ENCODE measurements at regions not wholly inside any gene's neighbourhood (a gene's known extent, or its start where the extent isn't known, plus 50 kb on each side); places are given as distances from the start of the nearest gene placed in this dataset.

GRCh38 chr5:173535976-173536639, 80.3 kb downstream of the BOD1 start:
- Mint-ChIP-seq H3K27ac (ENCODE audit: low read depth) (no peak overlapping the region), H3K4me3 (no peak overlapping the region), H3K4me1 (no peaks in the 10 kb centered on the region), H3K36me3 (ENCODE audit: insufficient read depth) (no peaks in the 10 kb centered on the region), H3K27me3 (peaks cover 54% of the 10 kb centered on the region), H3K9me3 (no peaks in the 10 kb centered on the region)
- no peak for ATAC-seq (replicated peaks; ENCODE audit: extremely low read depth, poor library complexity, severe bottlenecking)
- DNase-seq (ENCODE audit: low spot score in 2 of 2), result no peak

- H3K27ac Mint-ChIP-seq (ENCODE audit: low read depth), result no peak overlapping the region
- peaks cover 47% of the 10 kb centered on the region for H3K27me3 Mint-ChIP-seq
- H3K36me3 Mint-ChIP-seq (ENCODE audit: insufficient read depth), result no peaks in the 10 kb centered on the region
- H3K9me3 Mint-ChIP-seq, result no peaks in the 10 kb centered on the region
- DNase-seq (ENCODE audit: low spot score in 2 of 2) (no peak), ATAC-seq (replicated peaks; ENCODE audit: extremely low read depth, poor library complexity, severe bottlenecking) (no peak)
- H3K4me3 Mint-ChIP-seq, result no peak overlapping the region
- no peaks in the 10 kb centered on the region for H3K4me1 Mint-ChIP-seq
Observed at GRCh38 chr5:173535166-173535975, 81.1 kb downstream of the BOD1 start.

GRCh38 chr5:173534664-173535063, 81.8 kb downstream of the BOD1 start:
- Mint-ChIP-seq H3K4me3 (no peak overlapping the region), H3K27me3 (peaks cover 42% of the 10 kb centered on the region), H3K4me1 (no peaks in the 10 kb centered on the region), H3K36me3 (ENCODE audit: insufficient read depth) (no peaks in the 10 kb centered on the region), H3K27ac (ENCODE audit: low read depth) (no peak overlapping the region), H3K9me3 (no peaks in the 10 kb centered on the region)
- DNase-seq (ENCODE audit: low spot score in 2 of 2) (no peak), ATAC-seq (replicated peaks; ENCODE audit: extremely low read depth, poor library complexity, severe bottlenecking) (no peak)

- DNase-seq (ENCODE audit: low spot score in 2 of 2) (no peak), ATAC-seq (replicated peaks; ENCODE audit: extremely low read depth, poor library complexity, severe bottlenecking) (no peak)
- Mint-ChIP-seq H3K27me3 (peaks cover 41% of the 10 kb centered on the region), H3K36me3 (ENCODE audit: insufficient read depth) (no peaks in the 10 kb centered on the region), H3K27ac (ENCODE audit: low read depth) (no peak overlapping the region), H3K9me3 (no peaks in the 10 kb centered on the region), H3K4me3 (no peak overlapping the region), H3K4me1 (no peaks in the 10 kb centered on the region)
Observed at GRCh38 chr5:173534031-173534430, 82.4 kb downstream of the BOD1 start.

- Mint-ChIP-seq H3K27me3 (peaks cover 28% of the 10 kb centered on the region), H3K4me1 (no peaks in the 10 kb centered on the region), H3K9me3 (no peaks in the 10 kb centered on the region), H3K36me3 (ENCODE audit: insufficient read depth) (no peaks in the 10 kb centered on the region), H3K27ac (ENCODE audit: low read depth) (no peak overlapping the region), H3K4me3 (no peak overlapping the region)
- DNase-seq (ENCODE audit: low spot score in 2 of 2) (no peak), ATAC-seq (replicated peaks; ENCODE audit: extremely low read depth, poor library complexity, severe bottlenecking) (no peak)
Observed at GRCh38 chr5:173532689-173533250, 83.7 kb downstream of the BOD1 start.

- H3K27me3 Mint-ChIP-seq, result peaks cover 19% of the 10 kb centered on the region
- no peaks in the 10 kb centered on the region for H3K36me3 Mint-ChIP-seq (ENCODE audit: insufficient read depth)
- H3K9me3 Mint-ChIP-seq, result no peaks in the 10 kb centered on the region
- ATAC-seq (replicated peaks; ENCODE audit: extremely low read depth, poor library complexity, severe bottlenecking), result no peak
- no peak overlapping the region for H3K4me3 Mint-ChIP-seq
- no peak overlapping the region for H3K27ac Mint-ChIP-seq (ENCODE audit: low read depth)
- no peaks in the 10 kb centered on the region for H3K4me1 Mint-ChIP-seq
- DNase-seq (ENCODE audit: low spot score in 2 of 2), result no peak
Observed at GRCh38 chr5:173531863-173532262, 84.6 kb downstream of the BOD1 start.

GRCh38 chr5:173530547-173530946, 85.9 kb downstream of the BOD1 start:
- no peak overlapping the region for H3K27ac Mint-ChIP-seq (ENCODE audit: low read depth)

GRCh38 chr5:173529861-173530260, 86.6 kb downstream of the BOD1 start:
- H3K27me3 Mint-ChIP-seq, result peaks cover 8% of the 10 kb centered on the region
- no peaks in the 10 kb centered on the region for H3K4me1 Mint-ChIP-seq
- no peak overlapping the region for H3K27ac Mint-ChIP-seq (ENCODE audit: low read depth)
- H3K9me3 Mint-ChIP-seq, result no peaks in the 10 kb centered on the region
- no peaks in the 10 kb centered on the region for H3K36me3 Mint-ChIP-seq (ENCODE audit: insufficient read depth)
- no peak overlapping the region for H3K4me3 Mint-ChIP-seq
- ATAC-seq (replicated peaks; ENCODE audit: extremely low read depth, poor library complexity, severe bottlenecking) (no peak), DNase-seq (ENCODE audit: low spot score in 2 of 2) (no peak)

More at GRCh38 chr5:173530547-173530946, 85.9 kb downstream of the BOD1 start:
- Mint-ChIP-seq H3K36me3 (ENCODE audit: insufficient read depth) (no peaks in the 10 kb centered on the region), H3K27me3 (peaks cover 8% of the 10 kb centered on the region), H3K4me1 (no peaks in the 10 kb centered on the region), H3K9me3 (no peaks in the 10 kb centered on the region), H3K4me3 (no peak overlapping the region)
- ATAC-seq (replicated peaks; ENCODE audit: extremely low read depth, poor library complexity, severe bottlenecking), result no peak
- no peak for DNase-seq (ENCODE audit: low spot score in 2 of 2)

GRCh38 chr5:173527671-173528070, 88.8 kb downstream of the BOD1 start:
- H3K4me3 Mint-ChIP-seq, result no peak overlapping the region
- DNase-seq (ENCODE audit: low spot score in 2 of 2), result no peak
- H3K27ac Mint-ChIP-seq (ENCODE audit: low read depth), result no peak overlapping the region
- no peak for ATAC-seq (replicated peaks; ENCODE audit: extremely low read depth, poor library complexity, severe bottlenecking)
- no peaks in the 10 kb centered on the region for H3K9me3 Mint-ChIP-seq
- H3K27me3 Mint-ChIP-seq, result peaks cover 8% of the 10 kb centered on the region
- H3K4me1 Mint-ChIP-seq, result no peaks in the 10 kb centered on the region
- H3K36me3 Mint-ChIP-seq (ENCODE audit: insufficient read depth), result no peaks in the 10 kb centered on the region

GRCh38 chr5:173524136-173524535, 92.3 kb downstream of the BOD1 start:
- DNase-seq (ENCODE audit: low spot score in 2 of 2) (no peak), ATAC-seq (replicated peaks; ENCODE audit: extremely low read depth, poor library complexity, severe bottlenecking) (no peak)
- Mint-ChIP-seq H3K4me1 (no peaks in the 10 kb centered on the region), H3K27ac (ENCODE audit: low read depth) (no peak overlapping the region), H3K9me3 (no peaks in the 10 kb centered on the region), H3K4me3 (no peak overlapping the region), H3K36me3 (ENCODE audit: insufficient read depth) (no peaks in the 10 kb centered on the region), H3K27me3 (peaks cover 8% of the 10 kb centered on the region)

- H3K36me3 Mint-ChIP-seq (ENCODE audit: insufficient read depth), result no peaks in the 10 kb centered on the region
- peaks cover 15% of the 10 kb centered on the region for H3K27me3 Mint-ChIP-seq
- H3K4me3 Mint-ChIP-seq, result no peak overlapping the region
- H3K4me1 Mint-ChIP-seq, result no peaks in the 10 kb centered on the region
- ATAC-seq (replicated peaks; ENCODE audit: extremely low read depth, poor library complexity, severe bottlenecking), result no peak
- H3K27ac Mint-ChIP-seq (ENCODE audit: low read depth), result no peak overlapping the region
- no peak for DNase-seq (ENCODE audit: low spot score in 2 of 2)
- no peaks in the 10 kb centered on the region for H3K9me3 Mint-ChIP-seq
Observed at GRCh38 chr5:173523388-173523787, 93.1 kb downstream of the BOD1 start.

- Mint-ChIP-seq H3K4me3 (no peak overlapping the region), H3K36me3 (ENCODE audit: insufficient read depth) (no peaks in the 10 kb centered on the region), H3K4me1 (no peaks in the 10 kb centered on the region), H3K27ac (ENCODE audit: low read depth) (no peak overlapping the region), H3K27me3 (peaks cover 24% of the 10 kb centered on the region), H3K9me3 (no peaks in the 10 kb centered on the region)
- ATAC-seq (replicated peaks; ENCODE audit: extremely low read depth, poor library complexity, severe bottlenecking) (no peak), DNase-seq (ENCODE audit: low spot score in 2 of 2) (no peak)
Observed at GRCh38 chr5:173522518-173522917, 93.9 kb downstream of the BOD1 start.

- Mint-ChIP-seq H3K4me3 (no peak overlapping the region), H3K36me3 (ENCODE audit: insufficient read depth) (no peaks in the 10 kb centered on the region), H3K4me1 (no peaks in the 10 kb centered on the region), H3K27me3 (peaks cover 30% of the 10 kb centered on the region), H3K9me3 (no peaks in the 10 kb centered on the region), H3K27ac (ENCODE audit: low read depth) (no peak overlapping the region)
- DNase-seq (ENCODE audit: low spot score in 2 of 2), result no peak
- ATAC-seq (replicated peaks; ENCODE audit: extremely low read depth, poor library complexity, severe bottlenecking), result no peak
Observed at GRCh38 chr5:173518856-173519255, 97.6 kb downstream of the BOD1 start.
